Activated CD8-positive, alpha-beta T cell treated with anti-CD3 and anti-CD28 coated beads for 36 hours (primary cell): ENCODE measurements at regions not wholly inside any gene's neighbourhood (a gene's known extent, or its start where the extent isn't known, plus 50 kb on each side); places are given as distances from the start of the nearest gene placed in this dataset.

Experiments used
- ATAC-seq: fragments of 200-7000 bp; cut with Tn5 transposase; one replicate; pipeline ENCODE4 v1.10.0; 2021; ENCODE audit warnings: mild to moderate bottlenecking, moderate library complexity
- CTCF ChIA-PET: fragments of 350-600 bp; sonication (Branson Sonifier 250); formaldehyde crosslinking; loops from one replicate; lab custom pipeline; 2021; ENCODE audit warnings: antibody characterized with exemption; lab: Charles Lee
- POLR2A ChIA-PET: fragments of 350-600 bp; sonication (Branson Sonifier 250); formaldehyde crosslinking; loops from one replicate; lab custom pipeline; 2021; ENCODE audit warnings: antibody characterized with exemption; lab: Charles Lee
- DNase-seq: peaks from one replicate; pipeline ENCODE4 v3.0.0-alpha.2; 2020
- H3K27ac Mint-ChIP-seq: one replicate; pipeline ENCODE4 v1.8.0; 2021; ENCODE audit warnings: mild to moderate bottlenecking, mixed read lengths
- H3K27me3 Mint-ChIP-seq: one replicate; pipeline ENCODE4 v1.8.0; 2021; ENCODE audit warnings: mixed read lengths
- H3K36me3 Mint-ChIP-seq: one replicate; pipeline ENCODE4 v1.8.0; 2021; ENCODE audit warnings: low read depth, mixed read lengths
- H3K4me1 Mint-ChIP-seq: one replicate; pipeline ENCODE4 v1.8.0; 2021; ENCODE audit warnings: low read depth, mixed read lengths
- H3K4me3 Mint-ChIP-seq: one replicate; pipeline ENCODE4 v1.8.0; 2021; ENCODE audit warnings: mild to moderate bottlenecking, moderate library complexity, mixed read lengths
- H3K9me3 Mint-ChIP-seq: one replicate; pipeline ENCODE4 v1.8.0; 2021; ENCODE audit warnings: mixed read lengths
- intact Hi-C: fragments of 100-400 bp; cut with micrococcal nuclease; formaldehyde crosslinking; loops from one replicate; pipeline ENCODE4 v1.10.0; 2022
- TF ChIP-seq, protein P1 (sequence below): fragments of 200-600 bp; IDR thresholded peaks from one replicate; pipeline ENCODE4 v1.8.0; 2022; ENCODE audit warnings: antibody characterized with exemption, mild to moderate bottlenecking

DNA sequence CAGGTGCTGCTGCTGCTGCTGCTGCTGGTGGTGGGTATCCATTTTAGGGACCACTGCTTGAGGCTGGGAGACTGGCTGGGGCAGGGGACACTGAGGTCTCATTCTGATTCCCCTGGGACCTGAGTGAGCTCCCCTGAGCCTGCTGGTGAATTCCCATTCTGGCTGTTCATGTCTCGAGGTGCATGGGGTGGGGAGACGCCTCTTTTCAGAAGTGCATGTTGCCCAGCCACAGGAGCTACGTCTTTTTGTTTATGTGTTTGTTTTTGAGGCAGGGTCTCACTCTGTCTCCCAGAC is 133.4 kb downstream of the RHOU start:
- ChIA-PET CTCF (interaction anchor here (2.1 kb wide), 1 partner anchor 358 kb away, joined by 6 read pairs; no protein-coding TSS in a partner anchor), POLR2A (interaction anchor here (0.6 to 1.6 kb wide), 2 partner anchors 9 to 11 kb away, joined by 3 to 5 read pairs; no protein-coding TSS in a partner anchor)
- Mint-ChIP-seq H3K27me3 (no peaks in the 10 kb centered on the region), H3K36me3 (no peaks in the 10 kb centered on the region), H3K4me3 (no peak overlapping the region), H3K27ac (no peak overlapping the region), H3K9me3 (no peaks in the 10 kb centered on the region), H3K4me1 (peaks cover 13% of the 10 kb centered on the region)
- intact Hi-C loops = no loop called here
- ATAC-seq (no peak), DNase-seq (no peak)
- TF ChIP-seq, protein P1, sequence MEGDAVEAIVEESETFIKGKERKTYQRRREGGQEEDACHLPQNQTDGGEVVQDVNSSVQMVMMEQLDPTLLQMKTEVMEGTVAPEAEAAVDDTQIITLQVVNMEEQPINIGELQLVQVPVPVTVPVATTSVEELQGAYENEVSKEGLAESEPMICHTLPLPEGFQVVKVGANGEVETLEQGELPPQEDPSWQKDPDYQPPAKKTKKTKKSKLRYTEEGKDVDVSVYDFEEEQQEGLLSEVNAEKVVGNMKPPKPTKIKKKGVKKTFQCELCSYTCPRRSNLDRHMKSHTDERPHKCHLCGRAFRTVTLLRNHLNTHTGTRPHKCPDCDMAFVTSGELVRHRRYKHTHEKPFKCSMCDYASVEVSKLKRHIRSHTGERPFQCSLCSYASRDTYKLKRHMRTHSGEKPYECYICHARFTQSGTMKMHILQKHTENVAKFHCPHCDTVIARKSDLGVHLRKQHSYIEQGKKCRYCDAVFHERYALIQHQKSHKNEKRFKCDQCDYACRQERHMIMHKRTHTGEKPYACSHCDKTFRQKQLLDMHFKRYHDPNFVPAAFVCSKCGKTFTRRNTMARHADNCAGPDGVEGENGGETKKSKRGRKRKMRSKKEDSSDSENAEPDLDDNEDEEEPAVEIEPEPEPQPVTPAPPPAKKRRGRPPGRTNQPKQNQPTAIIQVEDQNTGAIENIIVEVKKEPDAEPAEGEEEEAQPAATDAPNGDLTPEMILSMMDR = no peak

GRCh38 chr1:228869312-228869824 is 134.1 kb downstream of the RHOU start:
- Mint-ChIP-seq H3K9me3 (no peaks in the 10 kb centered on the region), H3K4me3 (no peak overlapping the region), H3K27me3 (no peaks in the 10 kb centered on the region), H3K36me3 (no peaks in the 10 kb centered on the region), H3K27ac (no peak overlapping the region), H3K4me1 (peaks cover 6% of the 10 kb centered on the region)
- ChIA-PET POLR2A (interaction anchor here (1.6 kb wide), 1 partner anchor 8 kb away, joined by 5 read pairs; no protein-coding TSS in a partner anchor), CTCF (interaction anchor here (2.1 kb wide), 1 partner anchor 358 kb away, joined by 6 read pairs; no protein-coding TSS in a partner anchor)
- DNase-seq (no peak), ATAC-seq (no peak)
- intact Hi-C loops = no loop called here
- TF ChIP-seq, protein P1 = no peak

DNA sequence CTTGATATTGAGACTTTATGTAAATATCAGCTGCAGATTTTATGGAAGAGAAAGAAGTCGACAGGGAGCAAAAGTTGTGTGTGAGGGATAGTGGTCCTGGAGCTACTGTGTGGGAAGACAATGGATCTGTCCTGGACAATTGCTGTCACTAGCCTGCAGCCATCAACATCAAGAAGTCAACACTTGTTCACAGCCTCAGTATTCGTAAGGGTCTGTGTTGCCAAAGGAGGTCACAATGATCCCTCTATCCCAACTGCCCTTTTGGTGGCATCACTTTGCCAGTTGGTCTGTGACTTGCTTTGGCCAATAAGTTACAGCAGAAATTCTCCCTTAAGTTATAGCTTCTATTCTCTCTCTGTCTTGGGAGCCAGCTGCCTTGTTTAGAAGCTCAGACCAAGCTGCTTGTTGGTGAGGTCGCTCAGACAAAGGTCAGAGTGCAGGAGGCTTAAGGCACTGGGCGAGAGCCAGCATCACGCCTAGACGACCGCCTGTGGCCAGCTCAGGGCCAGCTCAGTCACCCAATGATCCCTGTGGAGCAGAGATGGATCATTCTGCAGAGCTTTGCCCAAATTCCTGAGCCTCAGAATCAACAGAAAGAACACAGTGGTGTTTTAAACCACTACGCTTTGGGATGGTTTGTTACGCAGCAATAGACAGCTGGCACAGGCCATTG is 134.9 kb downstream of the RHOU start:
- H3K4me1 Mint-ChIP-seq = peaks cover 5% of the 10 kb centered on the region
- H3K27ac Mint-ChIP-seq = no peak overlapping the region
- ATAC-seq (no peak), DNase-seq (no peak)
- no peaks in the 10 kb centered on the region for H3K9me3 Mint-ChIP-seq
- no peak overlapping the region for H3K4me3 Mint-ChIP-seq
- TF ChIP-seq, protein P1 = no peak
- no peaks in the 10 kb centered on the region for H3K36me3 Mint-ChIP-seq
- no peaks in the 10 kb centered on the region for H3K27me3 Mint-ChIP-seq
- ChIA-PET CTCF (interaction anchor here (2.1 kb wide), 1 partner anchor 357 kb away, joined by 6 read pairs; no protein-coding TSS in a partner anchor), POLR2A (interaction anchor here (0.5 to 0.6 kb wide), 2 partner anchors 23 to 446 kb away, joined by 3 read pairs; no protein-coding TSS in a partner anchor)
- intact Hi-C loops = no loop called here

DNA sequence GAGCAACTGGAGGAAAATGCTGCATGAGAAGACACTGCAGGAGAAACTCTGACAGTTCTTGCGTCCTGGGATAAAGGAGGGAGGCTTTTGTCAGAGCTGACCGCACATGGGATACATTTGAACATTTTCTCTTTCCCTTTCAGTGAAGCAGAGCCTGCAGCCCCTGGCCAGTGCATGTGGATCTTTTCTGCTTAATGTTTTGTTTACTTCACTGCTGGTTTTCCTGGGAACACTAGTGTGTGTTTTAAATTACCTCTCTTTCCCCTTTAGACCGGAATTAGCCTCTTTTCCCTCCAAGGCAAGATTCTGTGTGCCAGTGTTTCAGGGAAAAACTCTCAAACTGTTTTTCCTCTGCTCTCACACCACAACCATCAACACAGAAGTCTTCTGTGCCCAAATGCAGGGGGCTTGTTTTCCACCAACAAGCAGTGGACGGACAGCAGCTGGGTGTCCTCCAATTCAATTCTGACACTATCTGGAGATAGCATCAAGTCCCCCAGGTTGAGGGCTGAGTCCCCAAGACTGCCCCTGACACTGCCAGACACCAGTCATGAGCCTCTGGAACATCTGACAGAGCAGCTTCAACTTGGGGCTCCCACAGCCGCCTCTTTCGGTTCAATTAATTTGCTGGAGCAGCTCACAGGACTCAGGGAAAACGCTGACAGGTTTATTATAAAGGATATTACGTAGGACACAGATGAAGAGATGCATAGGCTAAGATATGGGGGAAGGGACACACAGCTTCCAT is 136.2 kb downstream of the RHOU start:
- H3K9me3 Mint-ChIP-seq = no peaks in the 10 kb centered on the region
- H3K27ac Mint-ChIP-seq = no peak overlapping the region
- TF ChIP-seq, protein P1 = no peak
- H3K4me3 Mint-ChIP-seq = no peak overlapping the region
- DNase-seq (no peak), ATAC-seq (no peak)
- no peaks in the 10 kb centered on the region for H3K36me3 Mint-ChIP-seq
- CTCF ChIA-PET = no interaction called here
- H3K4me1 Mint-ChIP-seq = peaks cover 5% of the 10 kb centered on the region
- POLR2A ChIA-PET = interaction anchor here (1.1 kb wide), 1 partner anchor 10 kb away, joined by 3 read pairs; no protein-coding TSS in a partner anchor
- intact Hi-C loops = no loop called here
- no peaks in the 10 kb centered on the region for H3K27me3 Mint-ChIP-seq

- ChIA-PET POLR2A (interaction anchor here (1.1 kb wide), 1 partner anchor 9 kb away, joined by 3 read pairs; no protein-coding TSS in a partner anchor), CTCF (no interaction called here)
- TF ChIP-seq, protein P1 = no peak
- intact Hi-C loops = no loop called here
- H3K27ac Mint-ChIP-seq = no peak overlapping the region
- H3K4me1 Mint-ChIP-seq = peaks cover 5% of the 10 kb centered on the region
- H3K4me3 Mint-ChIP-seq = no peak overlapping the region
- H3K36me3 Mint-ChIP-seq = no peaks in the 10 kb centered on the region
- no peaks in the 10 kb centered on the region for H3K9me3 Mint-ChIP-seq
- H3K27me3 Mint-ChIP-seq = no peaks in the 10 kb centered on the region
- no peak for DNase-seq
- no peak for ATAC-seq
Observed at GRCh38 chr1:228872080-228872479, 136.8 kb downstream of the RHOU start.
